GM12872 (cell line): ENCODE measurements at regions not wholly inside any gene's neighbourhood (a gene's known extent, or its start where the extent isn't known, plus 50 kb on each side); places are given as distances from the start of the nearest gene placed in this dataset.

Experiments
- TF ChIP-seq, protein P1 (sequence below): IDR thresholded peaks from 3 replicates; pipeline ENCODE4 v1.5.1; 2011; ENCODE audit warnings: low read depth, mild to moderate bottlenecking, low read length, moderate library complexity; ENCODE audit not compliant: insufficient read depth

DNA sequence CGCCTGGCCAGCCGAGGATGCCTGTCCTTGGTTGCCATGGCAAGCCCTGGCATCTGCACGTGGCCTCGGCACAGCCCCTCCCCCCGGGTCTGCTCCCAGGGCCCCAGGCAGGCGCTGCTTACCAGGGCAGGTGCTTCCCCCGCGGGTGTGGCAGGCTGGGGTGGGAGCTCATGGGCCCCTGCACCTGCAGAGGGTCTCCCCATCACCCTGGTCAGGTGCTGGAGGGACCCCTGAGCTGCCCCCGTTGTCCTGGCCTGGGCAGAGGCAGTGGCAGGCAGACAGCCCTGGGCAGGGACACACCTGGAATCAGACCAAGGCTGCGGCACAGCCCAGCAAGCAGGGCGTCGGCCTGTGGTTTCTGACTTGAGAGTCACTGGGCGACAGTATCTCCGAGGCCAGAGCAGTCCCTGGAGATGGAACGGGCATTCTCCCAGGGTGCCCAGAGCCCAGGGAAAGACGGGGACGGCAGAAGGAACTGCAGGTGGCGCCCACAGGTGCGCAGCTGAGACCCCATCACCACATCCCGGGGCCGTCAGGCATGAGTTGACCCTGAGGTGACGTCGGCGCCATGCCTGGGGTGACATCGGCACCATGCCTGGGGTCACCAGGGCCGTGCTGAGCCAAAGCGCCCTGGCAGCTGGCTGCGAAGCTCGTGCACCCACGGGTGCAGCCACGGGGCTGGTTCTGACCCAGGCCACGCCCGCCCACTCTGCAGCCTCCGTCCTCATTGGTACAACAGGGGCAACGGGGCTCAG is 56.1 kb upstream of the FBRSL1 start:
- TF ChIP-seq, protein P1, sequence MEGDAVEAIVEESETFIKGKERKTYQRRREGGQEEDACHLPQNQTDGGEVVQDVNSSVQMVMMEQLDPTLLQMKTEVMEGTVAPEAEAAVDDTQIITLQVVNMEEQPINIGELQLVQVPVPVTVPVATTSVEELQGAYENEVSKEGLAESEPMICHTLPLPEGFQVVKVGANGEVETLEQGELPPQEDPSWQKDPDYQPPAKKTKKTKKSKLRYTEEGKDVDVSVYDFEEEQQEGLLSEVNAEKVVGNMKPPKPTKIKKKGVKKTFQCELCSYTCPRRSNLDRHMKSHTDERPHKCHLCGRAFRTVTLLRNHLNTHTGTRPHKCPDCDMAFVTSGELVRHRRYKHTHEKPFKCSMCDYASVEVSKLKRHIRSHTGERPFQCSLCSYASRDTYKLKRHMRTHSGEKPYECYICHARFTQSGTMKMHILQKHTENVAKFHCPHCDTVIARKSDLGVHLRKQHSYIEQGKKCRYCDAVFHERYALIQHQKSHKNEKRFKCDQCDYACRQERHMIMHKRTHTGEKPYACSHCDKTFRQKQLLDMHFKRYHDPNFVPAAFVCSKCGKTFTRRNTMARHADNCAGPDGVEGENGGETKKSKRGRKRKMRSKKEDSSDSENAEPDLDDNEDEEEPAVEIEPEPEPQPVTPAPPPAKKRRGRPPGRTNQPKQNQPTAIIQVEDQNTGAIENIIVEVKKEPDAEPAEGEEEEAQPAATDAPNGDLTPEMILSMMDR: no peak

DNA sequence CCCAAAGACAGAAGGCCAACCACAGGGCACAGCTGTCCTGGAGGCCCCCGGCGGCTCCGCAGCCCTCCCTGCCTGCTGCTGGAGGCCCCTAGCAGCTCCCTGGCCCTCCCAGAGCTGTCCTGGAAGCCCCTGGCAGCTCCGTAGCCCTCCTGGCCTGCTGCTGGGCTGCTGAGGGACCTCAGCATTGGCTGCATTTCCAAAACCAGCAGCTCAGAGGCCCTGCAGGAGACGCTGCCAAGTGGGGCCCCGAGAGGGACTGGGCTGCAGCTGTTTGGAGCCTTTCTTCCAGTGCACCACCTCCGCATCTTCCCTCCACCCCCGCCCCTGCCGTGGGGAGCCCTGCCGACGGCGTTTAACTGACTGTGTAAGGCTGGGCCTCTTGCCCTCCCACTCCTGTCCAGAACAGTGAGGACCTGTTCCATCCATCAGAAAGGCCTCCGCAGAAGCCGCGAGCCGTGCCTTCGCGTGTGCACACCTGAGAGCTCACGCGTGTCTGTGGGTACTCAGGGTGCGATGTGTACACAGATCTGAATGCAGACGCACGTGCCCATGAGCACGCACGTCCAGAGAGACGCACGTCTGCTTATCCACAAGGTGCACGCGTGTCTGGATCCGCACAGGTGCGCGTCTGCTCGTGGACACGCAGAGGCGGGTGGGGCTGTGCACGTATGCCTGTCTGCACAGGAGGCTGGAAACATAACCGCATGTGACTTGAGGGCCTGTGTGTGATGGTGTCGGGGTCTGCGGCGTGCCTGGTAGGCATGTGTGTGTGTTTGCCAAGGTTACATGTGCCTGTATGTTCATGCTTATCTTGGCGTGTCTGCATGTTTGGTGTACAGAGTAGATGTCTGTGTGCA is 57.0 kb upstream of the FBRSL1 start:
- TF ChIP-seq, protein P1: no peak

DNA sequence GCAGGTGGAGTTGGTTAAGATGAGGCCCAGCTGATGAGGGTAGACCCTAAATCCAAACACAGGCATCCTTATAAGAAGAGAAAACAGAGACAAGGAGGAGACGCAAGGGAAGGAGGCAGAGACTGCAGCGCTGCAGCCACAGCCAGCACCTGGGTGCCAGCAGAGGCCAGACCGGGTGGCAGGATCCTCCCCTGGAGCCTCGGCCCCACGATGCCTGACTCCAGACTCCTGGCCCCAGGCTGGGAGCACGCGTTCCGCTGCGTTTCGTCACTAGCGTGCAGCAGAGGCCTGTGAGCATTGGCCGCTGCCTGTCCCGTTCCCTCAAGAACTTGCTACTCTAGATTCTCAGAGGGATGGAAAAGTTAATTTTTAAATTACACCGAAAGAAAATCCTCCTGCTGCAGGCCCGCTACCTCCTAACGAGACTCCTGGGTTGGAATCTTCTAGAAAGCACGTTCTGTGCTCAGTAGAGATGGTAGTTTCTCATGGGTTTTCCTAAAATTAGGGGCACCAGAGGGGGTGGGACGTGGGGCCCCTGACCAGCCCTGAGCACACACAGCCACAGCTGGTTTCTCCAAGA is 57.7 kb upstream of the FBRSL1 start:
- TF ChIP-seq, protein P1: no peak

DNA sequence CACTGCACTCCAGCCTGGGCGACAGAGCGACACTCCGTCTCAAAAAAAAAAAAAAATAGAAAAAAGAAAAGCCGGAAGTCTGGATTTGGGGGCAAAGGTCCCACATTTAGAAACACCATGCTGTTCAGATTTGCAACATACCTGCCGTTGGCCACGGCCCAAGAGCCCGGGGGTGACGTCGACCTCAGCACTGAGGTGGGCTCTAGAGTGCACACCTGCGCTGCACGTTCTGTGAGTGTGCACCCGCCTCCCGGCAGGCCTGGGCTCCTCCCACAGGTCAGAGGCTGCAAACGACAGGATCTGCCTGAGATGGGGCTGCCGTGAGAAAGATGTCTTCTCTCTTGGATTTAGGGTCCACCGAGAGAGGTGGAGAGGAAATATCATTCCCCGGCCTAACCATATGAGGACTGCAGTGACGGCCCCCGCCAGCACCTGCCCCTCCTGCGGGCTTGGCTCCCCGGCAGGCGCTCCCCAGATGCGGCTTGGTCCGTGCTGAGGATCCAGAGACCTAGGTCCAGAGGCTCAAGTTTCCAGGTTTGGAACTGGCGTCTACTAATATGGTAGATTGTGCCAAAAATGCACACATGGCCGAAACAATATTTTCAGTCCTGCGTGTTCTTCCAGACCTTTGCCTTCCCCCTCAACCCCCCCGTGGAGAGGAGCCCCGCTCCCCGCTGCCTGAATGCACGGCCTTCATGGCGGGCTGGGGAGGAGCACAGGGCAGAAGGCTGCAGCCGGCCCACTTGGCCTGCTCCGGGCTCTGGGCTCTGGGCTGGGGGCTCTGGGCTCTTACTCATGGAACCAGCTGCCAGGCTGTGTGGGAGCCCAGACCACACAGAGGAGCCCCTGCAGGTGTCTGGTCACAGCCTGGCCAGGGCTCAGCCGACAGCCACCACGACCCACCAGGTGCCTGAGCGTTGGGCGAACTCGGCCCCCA is 58.8 kb upstream of the FBRSL1 start:
- TF ChIP-seq, protein P1: no peak

DNA sequence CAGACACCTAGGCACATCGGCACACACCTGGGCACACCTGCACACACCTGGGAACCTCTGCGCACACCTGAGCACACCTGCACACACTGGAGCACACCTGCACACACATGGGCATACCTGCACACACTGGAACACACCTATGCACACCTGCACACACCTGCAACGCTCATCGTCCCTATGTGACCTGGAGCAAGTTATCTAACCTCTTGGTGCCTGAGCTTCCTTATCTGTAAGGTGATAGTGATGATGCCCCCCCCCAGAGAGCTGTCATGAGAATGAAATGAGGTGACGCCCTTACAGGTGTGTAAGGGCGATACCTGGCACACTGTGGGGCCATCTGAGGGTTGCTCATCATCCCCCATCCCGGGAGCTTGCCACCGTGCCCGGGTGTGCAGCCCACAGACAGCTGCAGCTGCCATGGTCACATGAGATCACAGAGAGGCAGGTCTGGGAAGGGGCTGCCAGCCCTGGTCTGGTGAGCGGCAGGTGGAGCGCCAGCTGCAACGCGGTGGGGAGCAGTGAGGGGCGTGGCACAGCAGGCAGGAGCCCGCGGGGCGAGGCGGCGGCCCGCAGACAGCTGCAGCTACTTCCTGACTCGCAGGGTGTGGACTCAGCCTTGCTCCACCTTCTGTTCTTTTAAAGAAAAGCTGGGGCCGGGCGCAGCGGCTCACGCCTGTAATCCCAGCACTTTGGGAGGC is 59.9 kb upstream of the FBRSL1 start:
- TF ChIP-seq, protein P1: no peak

DNA sequence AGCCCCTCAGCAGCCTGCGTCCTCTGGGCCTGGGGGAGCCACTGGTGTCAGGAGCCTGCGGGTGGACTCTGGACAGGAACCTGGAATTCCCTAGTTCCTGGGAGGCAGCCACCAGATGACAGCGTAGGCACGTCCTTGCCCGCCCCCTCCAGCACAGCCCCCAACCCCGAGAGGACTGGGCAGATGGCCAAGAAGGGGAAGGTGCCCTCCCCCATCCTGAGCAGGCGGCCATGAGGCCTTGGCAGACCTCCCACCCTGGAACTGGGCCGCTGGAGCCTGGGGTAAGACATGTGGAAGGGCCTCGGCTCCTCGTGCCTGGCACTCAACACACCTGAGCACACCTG is 60.4 kb upstream of the FBRSL1 start:
- TF ChIP-seq, protein P1: no peak
